ENCODE measurements at regions not wholly inside any gene's neighbourhood (a gene's known extent, or its start where the extent isn't known, plus 50 kb on each side); places are given as distances from the start of the nearest gene placed in this dataset.

DNA sequence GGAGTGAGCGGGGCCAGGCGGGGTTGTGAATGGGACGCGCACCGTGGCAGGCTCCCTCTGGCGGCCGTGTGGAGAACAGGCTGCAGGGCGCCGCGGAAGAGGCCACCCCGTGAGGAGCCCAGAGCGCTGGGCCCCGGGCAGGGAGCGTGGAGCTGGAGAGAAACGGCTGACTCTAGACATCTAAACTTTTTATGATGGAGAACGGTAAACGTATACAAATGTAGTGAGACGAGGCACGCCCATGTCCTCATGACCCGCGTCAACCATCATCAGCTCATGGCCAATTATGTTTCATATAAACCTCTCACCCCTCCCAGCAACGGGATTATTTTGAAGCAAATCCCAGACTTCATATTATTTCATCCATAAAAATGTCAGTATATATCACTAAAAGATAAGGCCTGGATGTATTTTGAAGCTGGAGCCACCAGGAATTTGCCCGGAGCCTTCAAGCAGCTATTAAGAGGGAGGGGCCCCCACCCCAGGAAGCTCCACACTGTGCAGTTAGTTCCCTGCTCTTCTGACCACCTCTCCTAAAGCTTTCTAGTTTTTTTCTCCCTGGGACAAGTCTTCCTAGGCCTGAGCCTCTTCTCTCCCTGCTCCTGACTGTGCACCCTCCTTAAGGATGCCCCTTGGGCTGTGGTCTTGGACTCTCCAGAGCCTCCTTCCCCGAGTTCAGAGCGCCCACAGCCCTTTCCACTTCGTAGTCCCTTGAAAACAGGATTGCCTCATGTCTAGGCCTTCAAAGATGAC lies 149.5 kb downstream of the SMAD6 start:
- in situ Hi-C loops (cut with MboI; ENCODE audit: low pct_ligation_motif_present in 1 of 4, low pct_unique_long_range_greater_than_20kb in 1 of 4, low sequenced_read_pairs in 3 of 4), result loop anchor here in 2 of 4 donors (10.0 kb wide), 2 partner anchors 247 to 257 kb away; no protein-coding TSS in a partner anchor
- no peaks in the 10 kb centered on the region for H3K9me3 ChIP-seq
- WGBS, 2 donors (ENCODE audit: low coverage in 1 of 2), result 7 to 13% methylated on average over 7 to 25 of the region's 26 CpGs
- no peaks in the 10 kb centered on the region for H3K27me3 ChIP-seq
- intact Hi-C loops (cut with DNase I; ENCODE audit: low total_unique reads), result loop anchor here (5.0 kb wide), 3 partner anchors 74 to 249 kb away; partner anchors contain the start of gene SMAD6
- peaks cover 7 to 22% (median 12%) of the 10 kb centered on the region in 4 donors for H3K4me1 ChIP-seq
- DNase-seq, result peak; percentile 86
- no peaks in the 10 kb centered on the region for H3K36me3 ChIP-seq
- TF ChIP-seq POLR2AphosphoS5 (IDR thresholded peaks at IDR 0.05) (peak in 1 of 3 donors; percentile 26), POLR2A (IDR thresholded peaks at IDR 0.05) (no peak), EP300 (IDR thresholded peaks at IDR 0.05; ENCODE audit: low read depth) (no peak)
- TF ChIP-seq, protein P1, sequence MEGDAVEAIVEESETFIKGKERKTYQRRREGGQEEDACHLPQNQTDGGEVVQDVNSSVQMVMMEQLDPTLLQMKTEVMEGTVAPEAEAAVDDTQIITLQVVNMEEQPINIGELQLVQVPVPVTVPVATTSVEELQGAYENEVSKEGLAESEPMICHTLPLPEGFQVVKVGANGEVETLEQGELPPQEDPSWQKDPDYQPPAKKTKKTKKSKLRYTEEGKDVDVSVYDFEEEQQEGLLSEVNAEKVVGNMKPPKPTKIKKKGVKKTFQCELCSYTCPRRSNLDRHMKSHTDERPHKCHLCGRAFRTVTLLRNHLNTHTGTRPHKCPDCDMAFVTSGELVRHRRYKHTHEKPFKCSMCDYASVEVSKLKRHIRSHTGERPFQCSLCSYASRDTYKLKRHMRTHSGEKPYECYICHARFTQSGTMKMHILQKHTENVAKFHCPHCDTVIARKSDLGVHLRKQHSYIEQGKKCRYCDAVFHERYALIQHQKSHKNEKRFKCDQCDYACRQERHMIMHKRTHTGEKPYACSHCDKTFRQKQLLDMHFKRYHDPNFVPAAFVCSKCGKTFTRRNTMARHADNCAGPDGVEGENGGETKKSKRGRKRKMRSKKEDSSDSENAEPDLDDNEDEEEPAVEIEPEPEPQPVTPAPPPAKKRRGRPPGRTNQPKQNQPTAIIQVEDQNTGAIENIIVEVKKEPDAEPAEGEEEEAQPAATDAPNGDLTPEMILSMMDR (IDR thresholded peaks at IDR 0.05), result peak; percentile 96 to 98 (median 97)
- peak overlapping the region in 3 of 4 donors; percentile 39 to 55 (median 49) for H3K27ac ChIP-seq
- H3K4me3 ChIP-seq, result no peak overlapping the region

DNA sequence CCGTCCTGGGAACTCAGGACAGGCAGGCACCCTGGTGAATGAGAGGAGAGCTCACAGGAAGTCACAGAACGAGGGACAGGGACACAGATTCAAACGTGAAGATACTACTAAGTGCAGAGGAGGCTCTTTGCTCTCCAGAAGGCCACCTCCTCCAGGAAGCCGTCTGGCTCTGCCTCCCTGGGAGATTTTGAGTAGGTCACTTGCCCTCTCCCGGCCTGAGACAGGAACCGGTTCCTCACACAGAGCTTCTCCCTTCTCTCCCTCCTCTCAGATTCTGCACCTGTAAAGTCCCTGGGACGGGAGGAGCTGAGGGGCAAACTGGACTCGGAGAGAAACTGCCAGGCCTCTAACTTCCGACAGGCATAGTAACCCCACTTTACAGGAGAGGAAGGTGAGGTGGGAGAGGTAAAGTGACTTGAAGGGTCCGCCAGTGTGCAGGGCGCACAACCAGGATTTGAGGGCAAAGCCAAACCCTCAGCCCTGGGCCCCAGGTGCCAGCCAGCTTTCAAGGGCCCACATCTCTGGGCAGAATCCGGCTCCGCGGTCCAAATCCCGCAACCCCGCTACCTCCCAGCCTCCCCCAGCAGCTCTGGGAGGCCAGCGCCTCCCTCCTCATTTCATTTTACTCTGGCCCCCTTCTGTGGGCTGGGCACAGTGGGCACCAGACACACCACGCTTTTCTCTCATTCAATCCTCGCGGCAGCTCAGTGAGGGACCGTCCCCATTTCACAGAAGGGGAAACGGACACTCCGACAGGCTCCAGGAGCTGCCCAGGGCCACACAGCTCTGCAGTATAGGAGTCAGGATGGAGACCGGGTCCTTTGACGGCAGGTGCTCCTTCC lies 150.2 kb downstream of the SMAD6 start:
- no peak for DNase-seq
- Histone ChIP-seq H3K36me3 (no peaks in the 10 kb centered on the region), H3K4me1 (peaks cover 7 to 22% (median 12%) of the 10 kb centered on the region in 4 donors), H3K27ac (peak overlapping the region in 3 of 4 donors; percentile 39 to 55 (median 49)), H3K27me3 (no peaks in the 10 kb centered on the region), H3K4me3 (no peak overlapping the region), H3K9me3 (no peaks in the 10 kb centered on the region)
- TF ChIP-seq EP300 (IDR thresholded peaks at IDR 0.05; ENCODE audit: low read depth) (no peak), POLR2A (IDR thresholded peaks at IDR 0.05) (no peak), POLR2AphosphoS5 (IDR thresholded peaks at IDR 0.05) (no peak)
- TF ChIP-seq, protein P1 (IDR thresholded peaks at IDR 0.05), result no peak
- in situ Hi-C loops (cut with MboI; ENCODE audit: low pct_ligation_motif_present in 1 of 4, low pct_unique_long_range_greater_than_20kb in 1 of 4, low sequenced_read_pairs in 3 of 4) (loop anchor here in 2 of 4 donors (10.0 kb wide), 2 partner anchors 247 to 257 kb away; no protein-coding TSS in a partner anchor), intact Hi-C loops (cut with DNase I; ENCODE audit: low total_unique reads) (loop anchor here (5.0 kb wide), 3 partner anchors 75 to 250 kb away; partner anchors contain the start of gene SMAD6)
- 92% methylated on average over 25 of the region's 25 CpGs; no CpG with 5 or more reads in 1 of the 2 donors for WGBS, 2 donors (ENCODE audit: low coverage in 1 of 2)

DNA sequence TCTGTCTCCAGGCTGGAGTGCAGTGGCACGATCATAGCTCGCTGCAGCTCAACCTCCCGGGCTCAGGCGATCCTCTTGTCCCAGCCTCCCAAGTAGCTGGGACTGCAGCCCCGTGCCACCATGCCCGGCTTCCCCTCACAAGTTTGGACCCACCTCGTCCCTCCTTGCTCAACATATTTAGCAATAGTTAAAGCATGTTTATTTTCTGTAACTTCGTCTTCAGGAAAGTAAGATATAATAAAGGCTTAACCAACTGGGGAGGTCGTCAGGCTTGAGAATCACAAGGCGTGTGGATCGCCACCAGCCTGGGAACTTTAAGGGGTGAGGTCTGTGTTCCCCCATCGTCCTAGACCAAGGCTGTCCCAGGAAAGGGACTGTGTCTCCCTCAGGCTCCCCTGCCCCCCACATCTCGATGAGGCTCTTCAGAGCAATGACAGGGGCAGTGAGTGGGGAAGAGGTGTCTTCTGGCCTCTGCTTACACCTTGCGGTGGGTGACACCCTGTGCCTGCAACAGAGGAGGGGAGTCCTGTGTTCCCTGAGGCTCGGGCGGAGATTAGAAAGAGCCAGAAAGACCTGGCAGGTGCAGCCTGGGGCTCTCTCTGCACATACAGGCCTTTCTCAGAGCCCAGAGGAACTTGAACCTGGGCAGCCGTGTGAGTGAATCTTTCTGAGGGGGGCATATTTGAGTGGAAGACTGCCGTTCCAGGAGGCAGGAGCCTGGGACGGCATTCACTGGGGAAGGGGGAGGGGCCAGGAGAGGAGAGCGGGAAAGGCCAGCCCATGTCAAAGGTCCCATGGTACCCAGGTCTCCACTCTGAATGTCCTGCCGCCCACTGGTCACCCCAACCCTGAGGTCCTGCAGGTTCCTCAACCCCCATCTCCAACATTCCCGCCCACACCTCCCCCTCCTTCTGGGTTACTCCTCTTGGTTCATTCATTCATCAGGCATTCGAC lies 152.3 kb downstream of the SMAD6 start:
- Histone ChIP-seq H3K36me3 (no peaks in the 10 kb centered on the region), H3K9me3 (no peaks in the 10 kb centered on the region), H3K4me3 (peak overlapping the region in 1 of 4 donors; percentile 23), H3K27me3 (no peaks in the 10 kb centered on the region), H3K27ac (no peak overlapping the region), H3K4me1 (peaks cover 7 to 22% (median 12%) of the 10 kb centered on the region in 4 donors)
- in situ Hi-C loops (cut with MboI; ENCODE audit: low pct_ligation_motif_present in 1 of 4, low pct_unique_long_range_greater_than_20kb in 1 of 4, low sequenced_read_pairs in 3 of 4), result loop anchor here in 2 of 4 donors (10.0 kb wide), 2 partner anchors 249 to 259 kb away; no protein-coding TSS in a partner anchor
- 53 to 61% methylated on average over 3 to 23 of the region's 23 CpGs for WGBS, 2 donors (ENCODE audit: low coverage in 1 of 2)
- TF ChIP-seq EP300 (IDR thresholded peaks at IDR 0.05; ENCODE audit: low read depth) (no peak), POLR2A (IDR thresholded peaks at IDR 0.05) (no peak), POLR2AphosphoS5 (IDR thresholded peaks at IDR 0.05) (no peak)
- TF ChIP-seq, protein P1 (IDR thresholded peaks at IDR 0.05), result no peak
- DNase-seq, result peak; percentile 7
- intact Hi-C loops (cut with DNase I; ENCODE audit: low total_unique reads), result loop anchor here (5.0 kb wide), 3 partner anchors 77 to 252 kb away; partner anchors contain the start of gene SMAD6

All from transverse colon (tissue), 4 donors.